ENCODE measurements at regions not wholly inside any gene's neighbourhood (a gene's known extent, or its start where the extent isn't known, plus 50 kb on each side); places are given as distances from the start of the nearest gene placed in this dataset.

DNA sequence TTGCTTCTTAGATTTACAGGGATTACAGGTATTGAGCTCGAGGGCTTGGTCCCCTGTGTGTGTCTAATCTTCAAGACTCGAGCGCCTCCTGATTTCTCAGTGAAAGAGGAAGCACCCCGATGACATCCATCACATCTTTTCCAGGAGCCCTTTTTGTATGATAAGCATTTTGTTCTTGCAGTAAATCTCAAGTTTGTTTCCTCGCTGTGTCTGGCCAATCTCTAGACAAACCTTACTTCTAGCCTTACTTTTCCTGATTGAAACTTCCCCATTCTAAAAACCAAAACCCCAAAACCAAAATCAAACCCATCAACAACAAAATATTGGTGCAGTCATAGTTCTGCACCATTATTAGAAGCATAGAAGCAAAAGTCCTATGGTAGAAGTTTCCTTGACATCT, 286.0 kb downstream of the NFKBIZ start:
- Histone ChIP-seq H3K4me3 (replicated peaks in 1 of 3; ENCODE audit: insufficient read depth in 1 of 3, low read depth in 1 of 3, low read length in 3 of 3) (no peak overlapping the region), H3K9ac (replicated peaks; ENCODE audit: extremely low read depth, insufficient read depth, low read length) (no peak overlapping the region), H3K27me3 (ENCODE audit: control insufficient read depth in 2 of 2, insufficient read depth in 2 of 2, low read length in 2 of 2) (no peaks in the 10 kb centered on the region), H3K27ac (ENCODE audit: insufficient read depth, low read depth, low read length) (no peak overlapping the region), H3K9me3 (replicated peaks; ENCODE audit: control insufficient read depth, insufficient read depth, low read length) (no peaks in the 10 kb centered on the region), H2AFZ (ENCODE audit: low read depth, low read length) (no peak overlapping the region), H3K4me2 (ENCODE audit: insufficient read depth, low read length) (no peak overlapping the region), H4K20me1 (replicated peaks; ENCODE audit: control insufficient read depth, extremely low read depth, insufficient read depth, low read length) (no peaks in the 10 kb centered on the region), H3K4me1 (ENCODE audit: control insufficient read depth, extremely low read depth, insufficient read depth, low read length) (peaks cover 14% of the 10 kb centered on the region), H3K79me2 (ENCODE audit: control insufficient read depth, insufficient read depth, low read length) (no peaks in the 10 kb centered on the region), H3K36me3 (ENCODE audit: control insufficient read depth in 2 of 2, extremely low read depth in 1 of 2, insufficient read depth in 2 of 2, low read length in 2 of 2) (no peaks in the 10 kb centered on the region), H3K9me1 (replicated peaks; ENCODE audit: control insufficient read depth, extremely low read depth, insufficient read depth, low read length) (no peaks in the 10 kb centered on the region)
- TF ChIP-seq MYC (IDR thresholded peaks at IDR 0.05; ENCODE audit: low read depth, low read length) (no peak), FOS (IDR thresholded peaks at IDR 0.05; ENCODE audit: borderline replicate concordance, insufficient read depth, low read length) (no peak), EZH2 (IDR thresholded peaks at IDR 0.05; ENCODE audit: borderline replicate concordance, low read depth, low read length, severe bottlenecking) (no peak), CTCF (IDR thresholded peaks at IDR 0.05; ENCODE audit: extremely low read depth in 1 of 2, insufficient read depth in 1 of 2, low read depth in 1 of 2, low read length in 2 of 2) (no peak), JUN (IDR thresholded peaks at IDR 0.05; ENCODE audit: borderline replicate concordance, insufficient read depth, insufficient read length, low read depth) (no peak), GATA2 (IDR thresholded peaks at IDR 0.05; ENCODE audit: insufficient read depth, insufficient read length, low read depth, low read length) (no peak), POLR2A (IDR thresholded peaks at IDR 0.05; ENCODE audit: low read depth, low read length) (no peak), POLR2AphosphoS5 (IDR thresholded peaks at IDR 0.05; ENCODE audit: insufficient read depth, low read depth, low read length) (no peak)
- TF ChIP-seq, protein P1, sequence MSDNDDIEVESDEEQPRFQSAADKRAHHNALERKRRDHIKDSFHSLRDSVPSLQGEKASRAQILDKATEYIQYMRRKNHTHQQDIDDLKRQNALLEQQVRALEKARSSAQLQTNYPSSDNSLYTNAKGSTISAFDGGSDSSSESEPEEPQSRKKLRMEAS (IDR thresholded peaks at IDR 0.05; ENCODE audit: insufficient read depth, insufficient read length): no peak
- BruUV-seq (replicated peaks): no TSS peak
- DNase-seq (ENCODE audit: low read depth, low spot score) (no peak), FAIRE-seq (no peak)
- CTCF ChIA-PET: no interaction called here
- POLR2A ChIA-PET: no interaction called here
- dilution Hi-C loops (cut with MboI; ENCODE audit: extremely low pct_ligation_motif_present, low sequenced_read_pairs) (no loop called here), intact Hi-C loops (cut with micrococcal nuclease) (no loop called here)
